HEK293T (cell line): ENCODE measurements at regions not wholly inside any gene's neighbourhood (a gene's known extent, or its start where the extent isn't known, plus 50 kb on each side); places are given as distances from the start of the nearest gene placed in this dataset.

Experiments
- ARNT ChIP-seq: fragments of 450-650 bp; IDR thresholded peaks from 2 replicates; pipeline ENCODE4 v1.6.1; 2017; ENCODE audit warnings: mild to moderate bottlenecking
- CTBP1 ChIP-seq: fragments of 450-650 bp; IDR thresholded peaks from 2 replicates; pipeline ENCODE4 v1.6.1; 2016; ENCODE audit warnings: borderline replicate concordance
- ELF4 ChIP-seq: fragments of 450-650 bp; IDR thresholded peaks from 2 replicates; pipeline ENCODE4 v1.6.1; 2017; ENCODE audit warnings: antibody characterized with exemption
- FOXM1 ChIP-seq: fragments of 450-650 bp; IDR thresholded peaks from 2 replicates; pipeline ENCODE4 v1.6.1; 2017; ENCODE audit warnings: mild to moderate bottlenecking, borderline replicate concordance
- HDGF ChIP-seq: fragments of 450-650 bp; IDR thresholded peaks from 2 replicates; pipeline ENCODE4 v1.6.1; 2017; ENCODE audit warnings: antibody characterized with exemption, borderline replicate concordance
- SP1 ChIP-seq: fragments of 450-650 bp; IDR thresholded peaks from 2 replicates; pipeline ENCODE4 v1.6.1; 2017
- SUZ12 ChIP-seq: fragments of 450-650 bp; IDR thresholded peaks from 2 replicates; pipeline ENCODE4 v1.6.1; 2016; ENCODE audit warnings: mild to moderate bottlenecking

GRCh38 chr6:148214667-148215066 lies 128.0 kb upstream of the SASH1 start:
- TF ChIP-seq FOXM1 (no peak), ELF4 (no peak), ARNT (no peak), HDGF (no peak), CTBP1 (no peak), SP1 (no peak), SUZ12 (no peak)
